HG03521 (cell line): ENCODE measurements at regions not wholly inside any gene's neighbourhood (a gene's known extent, or its start where the extent isn't known, plus 50 kb on each side); places are given as distances from the start of the nearest gene placed in this dataset.

Experiments used
- ATAC-seq: cut with Tn5 transposase; IDR thresholded peaks from one replicate; pipeline ENCODE4 v1.9.1; 2021; ENCODE audit warnings: mild to moderate bottlenecking, moderate library complexity; ENCODE audit not compliant: unreplicated experiment

DNA sequence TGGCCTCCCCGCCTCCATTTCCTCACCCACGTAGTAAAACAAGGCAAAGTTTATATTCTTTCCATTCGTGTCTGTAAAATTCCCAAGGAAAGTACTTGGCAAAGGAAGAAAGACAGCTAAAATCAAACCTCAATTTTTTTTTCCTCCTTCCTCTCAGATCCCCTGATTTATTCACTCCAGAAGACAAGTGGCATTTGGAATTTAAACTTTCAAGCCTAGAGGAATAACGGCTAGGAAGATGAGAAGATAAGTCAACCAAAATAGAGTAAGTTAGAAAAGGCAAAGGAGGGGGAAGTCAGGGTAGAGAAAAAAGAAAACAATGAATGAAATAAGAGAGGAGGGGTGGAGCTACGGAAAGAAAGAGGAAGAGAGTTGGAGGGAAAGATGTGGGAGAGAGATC lies 198.9 kb upstream of the PIK3C3 start:
- no peak for ATAC-seq

GRCh38 chr18:41754332-41754731 lies 200.7 kb upstream of the PIK3C3 start:
- ATAC-seq, result no peak

DNA sequence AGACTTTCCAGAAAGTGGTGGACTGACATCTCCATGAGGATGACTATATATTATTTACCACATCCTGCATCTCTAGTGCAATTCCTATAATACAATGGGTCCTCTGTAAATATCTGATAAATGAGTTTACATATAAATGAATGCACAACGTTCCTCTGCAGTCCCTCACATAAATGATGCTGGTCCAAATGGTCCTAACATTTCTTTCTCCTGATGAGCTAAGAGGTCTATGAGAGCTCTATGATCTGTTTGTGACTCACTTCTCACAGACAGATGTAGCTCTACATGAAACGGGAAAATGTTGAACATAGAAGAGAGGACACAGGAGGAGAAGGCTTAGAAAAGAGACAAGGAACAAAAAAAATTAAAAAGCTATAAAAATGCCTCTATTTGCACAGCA lies 201.2 kb upstream of the PIK3C3 start:
- no peak for ATAC-seq

GRCh38 chr18:41752826-41753225 lies 202.2 kb upstream of the PIK3C3 start:
- no peak for ATAC-seq

GRCh38 chr18:41751652-41752051 lies 203.4 kb upstream of the PIK3C3 start:
- no peak for ATAC-seq

DNA sequence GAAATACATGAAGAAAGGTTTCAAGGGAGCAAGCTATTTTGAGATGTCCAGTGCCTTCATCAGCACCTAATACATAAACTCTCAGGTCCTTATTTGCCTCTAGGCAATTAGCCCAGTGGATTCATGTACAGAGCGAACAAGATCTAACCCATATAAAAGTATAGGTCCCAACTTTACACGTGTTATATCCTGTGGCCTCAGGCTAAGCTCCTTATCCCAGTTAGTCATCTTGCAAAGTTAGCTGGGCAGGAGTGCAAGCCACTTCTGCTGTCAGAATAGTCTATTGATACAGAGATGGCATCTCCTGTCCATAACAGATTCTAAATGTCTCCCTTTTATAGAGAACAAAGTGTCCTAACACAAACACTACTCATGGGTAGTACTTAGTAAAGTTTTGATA lies 203.9 kb upstream of the PIK3C3 start:
- no peak for ATAC-seq

- no peak for ATAC-seq
Observed at GRCh38 chr18:41747723-41748242, 207.3 kb upstream of the PIK3C3 start.

- ATAC-seq, result no peak
Observed at GRCh38 chr18:41745166-41746049, 209.6 kb upstream of the PIK3C3 start.

GRCh38 chr18:41744421-41745030 lies 210.5 kb upstream of the PIK3C3 start:
- ATAC-seq, result no peak

GRCh38 chr18:41737218-41737617 lies 217.8 kb upstream of the PIK3C3 start:
- ATAC-seq, result no peak

GRCh38 chr18:41734917-41735316 lies 220.1 kb upstream of the PIK3C3 start:
- no peak for ATAC-seq

DNA sequence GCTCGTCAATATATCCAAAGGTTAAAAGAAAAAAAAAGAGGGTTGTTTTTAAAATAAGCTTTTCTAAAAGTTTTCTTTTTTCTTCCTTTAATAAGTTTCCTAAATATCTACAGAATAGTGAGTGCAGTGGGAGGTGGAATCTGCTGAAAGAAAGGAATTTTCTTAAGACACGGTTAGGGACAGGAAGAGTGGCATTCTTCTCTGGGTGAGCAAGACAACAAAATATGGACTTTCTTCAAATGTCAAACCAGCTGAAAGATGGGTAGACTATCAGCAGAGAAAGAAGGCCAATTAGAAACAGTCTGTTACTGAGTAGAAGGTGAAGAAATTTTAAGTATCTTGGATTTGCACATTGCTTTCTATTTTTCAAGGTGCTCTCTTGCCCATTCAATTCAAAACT lies 222.7 kb upstream of the PIK3C3 start:
- ATAC-seq, result no peak

GRCh38 chr18:41731884-41732283 lies 223.2 kb upstream of the PIK3C3 start:
- ATAC-seq, result no peak

DNA sequence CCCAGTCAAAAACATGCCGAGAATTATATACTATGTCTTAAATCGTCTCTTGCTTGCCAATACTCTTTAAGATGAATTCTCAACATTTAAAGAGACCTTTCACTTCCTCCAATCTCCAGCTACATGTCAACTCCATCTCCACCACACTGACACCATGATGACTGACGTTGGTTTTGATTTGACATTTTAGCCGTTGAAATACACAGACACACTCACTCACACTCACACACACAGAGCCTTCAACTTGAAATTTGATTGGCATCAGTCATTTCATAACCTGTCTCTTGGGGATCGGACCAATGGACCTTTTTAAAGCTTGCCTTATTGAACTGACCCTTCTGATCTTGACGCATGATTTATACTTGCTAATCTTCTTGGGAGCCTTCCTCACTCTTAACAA lies 230.8 kb upstream of the PIK3C3 start:
- no peak for ATAC-seq

GRCh38 chr18:41721103-41721790 lies 233.8 kb upstream of the PIK3C3 start:
- ATAC-seq, result no peak

GRCh38 chr18:41720226-41720625 lies 234.8 kb upstream of the PIK3C3 start:
- no peak for ATAC-seq

DNA sequence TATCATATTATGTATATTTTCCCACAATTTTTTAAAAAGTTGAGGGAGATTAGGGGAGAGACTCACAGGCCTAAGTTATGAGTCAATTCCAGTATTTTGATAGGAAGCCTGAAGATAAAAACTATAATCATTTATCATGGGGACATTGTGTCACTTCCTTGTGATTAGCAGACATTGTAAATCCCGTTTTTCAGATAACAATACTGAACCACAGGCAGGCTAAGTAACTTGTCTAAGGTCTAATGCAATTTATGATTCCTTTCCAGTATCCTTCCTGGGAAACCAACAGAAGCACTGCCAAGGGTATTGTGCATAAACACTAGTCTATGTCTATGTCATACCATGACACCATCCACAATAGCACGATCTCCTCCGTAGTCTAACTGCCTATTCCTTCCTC lies 235.2 kb upstream of the PIK3C3 start:
- no peak for ATAC-seq

- no peak for ATAC-seq
Observed at GRCh38 chr18:41714872-41715271, 240.2 kb upstream of the PIK3C3 start.

DNA sequence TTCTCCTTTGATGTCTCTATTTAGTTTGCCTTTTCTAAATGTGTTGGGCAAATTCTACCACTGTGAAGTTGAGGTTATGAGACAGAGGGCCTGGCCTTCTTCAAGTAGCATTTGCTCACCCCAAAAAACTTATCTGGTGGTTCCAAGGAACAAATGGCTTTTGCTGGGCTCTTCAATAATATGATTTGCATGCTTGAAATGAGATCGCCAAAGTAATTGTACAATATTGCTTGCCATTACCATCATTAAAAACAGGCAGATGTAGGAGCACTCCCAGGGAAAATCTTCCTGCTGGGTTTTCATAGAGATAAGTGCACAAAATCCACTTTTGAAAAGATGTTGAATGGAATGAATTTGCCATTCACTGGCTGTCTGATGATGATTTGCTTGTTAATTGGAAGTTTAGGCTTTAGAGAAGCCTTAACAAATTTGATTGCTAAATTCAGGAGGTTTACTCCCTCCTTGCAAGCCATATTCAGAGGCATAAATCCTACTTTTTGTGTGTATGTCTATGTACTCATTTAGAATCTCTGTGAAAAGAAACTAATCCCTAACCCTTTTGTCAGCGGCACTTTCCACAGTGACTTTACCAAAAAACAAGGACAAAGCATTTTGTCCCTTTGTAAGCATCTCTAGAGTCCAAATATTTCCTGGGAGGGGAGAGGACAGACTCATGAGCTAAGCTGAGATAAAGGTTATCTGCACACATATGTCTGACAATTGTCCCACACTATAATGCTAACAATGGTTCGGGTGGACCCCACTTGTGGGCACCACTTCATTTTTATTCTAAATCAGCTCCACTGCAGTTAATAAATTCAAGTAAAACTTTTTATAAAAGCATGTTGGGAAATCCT lies 240.8 kb upstream of the PIK3C3 start:
- no peak for ATAC-seq

GRCh38 chr18:41706301-41706700 lies 248.7 kb upstream of the PIK3C3 start:
- ATAC-seq, result no peak
